OCI-LY7 (cell line): ENCODE measurements at regions not wholly inside any gene's neighbourhood (a gene's known extent, or its start where the extent isn't known, plus 50 kb on each side); places are given as distances from the start of the nearest gene placed in this dataset.

Source experiments
- BruUV-seq: library from RNA; stranded (reverse); fragments of 400-500 nt; replicated peaks from 2 replicates; lab custom pipeline; 2021; lab: Mats Ljungman, UMichigan
- CTCF ChIA-PET: fragments of 300-600 bp; sonication (Branson Sonifier 250); formaldehyde crosslinking; loops from one replicate; lab custom pipeline; 2022; ENCODE audit warnings: antibody characterized with exemption; ENCODE audit not compliant: unreplicated experiment; lab: Charles Lee
- POLR2A ChIA-PET: fragments of 300-600 bp; sonication (Branson Sonifier 250); formaldehyde crosslinking; loops from one replicate; lab custom pipeline; 2022; ENCODE audit warnings: antibody characterized with exemption; lab: Charles Lee
- DNase-seq: peaks from one replicate; pipeline ENCODE4 v3.0.0-alpha.2; 2015; ENCODE audit warnings: low spot score
- H2AFZ ChIP-seq: fragments of 200-600 bp; sonication (generic), shearing (Covaris generic); 2 replicates; pipeline ENCODE4 v1.6.1; 2014; ENCODE audit warnings: mild to moderate bottlenecking, antibody characterized with exemption, low read length, moderate library complexity
- H3K27ac ChIP-seq: fragments of 200-600 bp; sonication (generic); 2 replicates; pipeline ENCODE4 v1.5.1; 2014; ENCODE audit warnings: mixed run types, low read depth, mild to moderate bottlenecking, moderate library complexity, low read length, inconsistent platforms; ENCODE audit not compliant: poor library complexity, severe bottlenecking
- H3K36me3 ChIP-seq: fragments of 200-600 bp; sonication (generic); 2 replicates; pipeline ENCODE4 v1.6.1; 2014; ENCODE audit warnings: mild to moderate bottlenecking, antibody characterized with exemption, low read length, moderate library complexity, mixed read lengths; ENCODE audit not compliant: insufficient read depth
- H3K4me1 ChIP-seq: fragments of 200-600 bp; sonication (generic); 2 replicates; pipeline ENCODE4 v1.5.1; 2014; ENCODE audit warnings: mild to moderate bottlenecking, low read length; ENCODE audit not compliant: insufficient read depth, poor library complexity, severe bottlenecking
- H3K4me2 ChIP-seq: fragments of 200-600 bp; sonication (generic); 2 replicates; pipeline ENCODE4 v1.6.1; 2014; ENCODE audit warnings: mild to moderate bottlenecking, low read length
- H3K4me3 ChIP-seq: fragments of 200-600 bp; sonication (generic); 2 replicates; pipeline ENCODE4 v1.5.1; 2014; ENCODE audit warnings: mild to moderate bottlenecking, low read depth, low read length; ENCODE audit not compliant: poor library complexity, severe bottlenecking
- H3K79me2 ChIP-seq: fragments of 200-600 bp; sonication (generic); 2 replicates; pipeline ENCODE4 v1.6.1; 2016; ENCODE audit warnings: low read depth, mild to moderate bottlenecking, low read length, moderate library complexity, mixed read lengths; ENCODE audit not compliant: insufficient read depth
- H3K9me2 ChIP-seq: fragments of 200-600 bp; sonication (generic); 2 replicates; pipeline ENCODE4 v1.6.1; 2016; ENCODE audit warnings: mild to moderate bottlenecking, low read length, mixed read lengths; ENCODE audit not compliant: insufficient read depth
- H3K9me3 ChIP-seq: fragments of 200-600 bp; sonication (generic); 2 replicates; pipeline ENCODE4 v1.6.1; 2014; ENCODE audit warnings: mild to moderate bottlenecking, mixed run types, low read length, mixed read lengths
- H4K20me1 ChIP-seq: fragments of 200-600 bp; sonication (generic); 2 replicates; pipeline ENCODE4 v1.6.1; 2014; ENCODE audit warnings: mild to moderate bottlenecking, antibody characterized with exemption, low read length, moderate library complexity, mixed read lengths; ENCODE audit not compliant: insufficient read depth
- EZH2phosphoT487 ChIP-seq: fragments of 200-600 bp; sonication (generic); IDR thresholded peaks from 2 replicates; pipeline ENCODE4 v1.6.1; 2018; ENCODE audit warnings: low read depth, borderline replicate concordance, mild to moderate bottlenecking, mixed run types, antibody characterized with exemption, low read length, moderate library complexity, mixed read lengths
- intact Hi-C: fragments of 100-400 bp; cut with micrococcal nuclease; formaldehyde crosslinking; loops from one replicate; pipeline ENCODE4 v1.10.0; 2022; ENCODE audit not compliant: unreplicated experiment
- TF ChIP-seq, protein P1 (sequence below): fragments of 200-600 bp; sonication (generic); conservative IDR thresholded peaks from 2 replicates; pipeline ENCODE4 v1.5.1; 2014; ENCODE audit warnings: mild to moderate bottlenecking, antibody characterized with exemption, low read length, moderate library complexity, mixed read lengths

DNA sequence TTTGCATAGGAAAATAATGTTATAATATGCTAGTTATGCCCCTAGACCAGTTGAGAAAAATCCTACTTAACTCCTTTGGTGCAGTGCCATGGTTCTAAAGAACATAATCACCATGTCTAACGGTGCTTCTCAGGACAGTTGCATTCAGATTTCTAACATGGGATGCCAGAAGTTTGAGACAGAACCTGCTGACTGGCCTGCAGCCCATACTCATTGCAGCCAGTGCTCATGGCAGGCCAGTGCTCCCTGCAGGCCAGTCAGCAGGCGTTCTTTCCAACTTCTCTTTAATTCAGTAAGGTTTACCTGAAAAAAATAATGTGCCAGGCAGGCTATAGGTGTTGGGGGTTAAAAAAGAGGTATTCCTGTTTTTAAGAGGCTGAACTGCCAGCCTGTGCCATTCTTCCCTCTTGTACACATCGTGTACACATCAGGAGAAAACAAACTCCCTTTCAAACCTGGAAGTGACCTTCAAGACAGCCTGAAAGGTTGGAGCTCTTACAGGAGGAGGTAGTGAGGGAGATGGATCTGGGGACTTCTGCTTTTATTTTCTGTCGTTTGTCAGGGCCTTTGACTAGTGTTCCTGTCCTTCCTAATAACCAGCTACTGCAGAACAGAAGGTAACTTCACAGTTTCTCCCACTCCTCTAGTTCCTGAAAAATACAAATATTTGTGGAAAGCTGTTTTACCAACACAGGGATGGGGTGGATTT, 146.0 kb upstream of the MAGI3 start:
- Histone ChIP-seq H3K4me1 (no peaks in the 10 kb centered on the region), H3K79me2 (no peaks in the 10 kb centered on the region), H4K20me1 (no peaks in the 10 kb centered on the region), H3K36me3 (no peaks in the 10 kb centered on the region), H3K4me3 (no peak overlapping the region), H2AFZ (no peak overlapping the region), H3K27ac (no peak overlapping the region), H3K9me3 (no peaks in the 10 kb centered on the region), H3K9me2 (no peaks in the 10 kb centered on the region), H3K4me2 (no peak overlapping the region)
- BruUV-seq = no TSS peak
- ChIA-PET CTCF (interaction anchor here (0.6 kb wide), 1 partner anchor 10 kb away, joined by 3 read pairs; no protein-coding TSS in a partner anchor), POLR2A (interaction anchor here (0.6 kb wide), 1 partner anchor 1075 kb away, joined by 3 read pairs; no protein-coding TSS in a partner anchor)
- intact Hi-C loops = no loop called here
- no peak for DNase-seq
- no peak for TF ChIP-seq EZH2phosphoT487
- TF ChIP-seq, protein P1, sequence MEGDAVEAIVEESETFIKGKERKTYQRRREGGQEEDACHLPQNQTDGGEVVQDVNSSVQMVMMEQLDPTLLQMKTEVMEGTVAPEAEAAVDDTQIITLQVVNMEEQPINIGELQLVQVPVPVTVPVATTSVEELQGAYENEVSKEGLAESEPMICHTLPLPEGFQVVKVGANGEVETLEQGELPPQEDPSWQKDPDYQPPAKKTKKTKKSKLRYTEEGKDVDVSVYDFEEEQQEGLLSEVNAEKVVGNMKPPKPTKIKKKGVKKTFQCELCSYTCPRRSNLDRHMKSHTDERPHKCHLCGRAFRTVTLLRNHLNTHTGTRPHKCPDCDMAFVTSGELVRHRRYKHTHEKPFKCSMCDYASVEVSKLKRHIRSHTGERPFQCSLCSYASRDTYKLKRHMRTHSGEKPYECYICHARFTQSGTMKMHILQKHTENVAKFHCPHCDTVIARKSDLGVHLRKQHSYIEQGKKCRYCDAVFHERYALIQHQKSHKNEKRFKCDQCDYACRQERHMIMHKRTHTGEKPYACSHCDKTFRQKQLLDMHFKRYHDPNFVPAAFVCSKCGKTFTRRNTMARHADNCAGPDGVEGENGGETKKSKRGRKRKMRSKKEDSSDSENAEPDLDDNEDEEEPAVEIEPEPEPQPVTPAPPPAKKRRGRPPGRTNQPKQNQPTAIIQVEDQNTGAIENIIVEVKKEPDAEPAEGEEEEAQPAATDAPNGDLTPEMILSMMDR = no peak

DNA sequence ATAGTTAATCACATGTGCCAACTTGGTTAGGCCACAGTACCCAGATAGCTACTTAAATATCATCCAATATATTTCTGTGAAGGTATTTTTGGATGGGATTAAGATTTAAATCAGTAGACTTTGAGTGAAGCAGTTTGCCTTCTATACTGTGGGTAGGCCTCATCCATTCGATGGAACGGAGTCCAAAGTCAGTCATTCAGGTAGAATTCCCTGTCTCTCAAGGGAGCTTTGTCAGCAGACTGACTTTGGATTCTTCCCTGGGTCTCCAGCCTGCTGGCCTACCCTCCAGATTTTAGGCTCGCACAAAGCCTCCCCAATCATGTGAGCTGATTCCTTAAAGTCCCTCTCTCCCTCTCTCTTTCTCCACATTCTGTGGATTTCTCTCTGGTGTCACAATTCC, 145.1 kb upstream of the MAGI3 start:
- Histone ChIP-seq H2AFZ (no peak overlapping the region), H3K79me2 (no peaks in the 10 kb centered on the region), H3K9me3 (no peaks in the 10 kb centered on the region), H3K36me3 (no peaks in the 10 kb centered on the region), H3K27ac (no peak overlapping the region), H3K4me2 (no peak overlapping the region), H4K20me1 (no peaks in the 10 kb centered on the region), H3K4me1 (no peaks in the 10 kb centered on the region), H3K4me3 (no peak overlapping the region), H3K9me2 (no peaks in the 10 kb centered on the region)
- intact Hi-C loops = no loop called here
- no peak for TF ChIP-seq EZH2phosphoT487
- TF ChIP-seq, protein P1 = no peak
- ChIA-PET POLR2A (no interaction called here), CTCF (interaction anchor here (0.6 kb wide), 1 partner anchor 9 kb away, joined by 3 read pairs; no protein-coding TSS in a partner anchor)
- no TSS peak for BruUV-seq
- no peak for DNase-seq

- no peak for DNase-seq
- ChIA-PET CTCF (no interaction called here), POLR2A (no interaction called here)
- H3K4me1 ChIP-seq = no peaks in the 10 kb centered on the region
- BruUV-seq = no TSS peak
- H3K4me2 ChIP-seq = no peak overlapping the region
- H3K27ac ChIP-seq = no peak overlapping the region
- intact Hi-C loops = no loop called here
- TF ChIP-seq, protein P1 = no peak
- TF ChIP-seq EZH2phosphoT487 = no peak
- no peaks in the 10 kb centered on the region for H3K36me3 ChIP-seq
- no peak overlapping the region for H3K4me3 ChIP-seq
- no peak overlapping the region for H2AFZ ChIP-seq
- no peaks in the 10 kb centered on the region for H3K79me2 ChIP-seq
- no peaks in the 10 kb centered on the region for H3K9me3 ChIP-seq
- H3K9me2 ChIP-seq = no peaks in the 10 kb centered on the region
- no peaks in the 10 kb centered on the region for H4K20me1 ChIP-seq
Observed at GRCh38 chr1:113246929-113247328, 143.4 kb upstream of the MAGI3 start.
